HL-60/S4 treated with retinoic acid at 250 ng/mL for 4 days and 3 days (cell line): ENCODE measurements at regions not wholly inside any gene's neighbourhood (a gene's known extent, or its start where the extent isn't known, plus 50 kb on each side); places are given as distances from the start of the nearest gene placed in this dataset.

ENCODE experiments used
- in situ Hi-C: fragments of 300-500 bp; cut with MboI; formaldehyde crosslinking; loops from 2 replicates; pipeline ENCODE4 v1.7.0; 2022; ENCODE audit warnings: low sequenced_read_pairs

DNA sequence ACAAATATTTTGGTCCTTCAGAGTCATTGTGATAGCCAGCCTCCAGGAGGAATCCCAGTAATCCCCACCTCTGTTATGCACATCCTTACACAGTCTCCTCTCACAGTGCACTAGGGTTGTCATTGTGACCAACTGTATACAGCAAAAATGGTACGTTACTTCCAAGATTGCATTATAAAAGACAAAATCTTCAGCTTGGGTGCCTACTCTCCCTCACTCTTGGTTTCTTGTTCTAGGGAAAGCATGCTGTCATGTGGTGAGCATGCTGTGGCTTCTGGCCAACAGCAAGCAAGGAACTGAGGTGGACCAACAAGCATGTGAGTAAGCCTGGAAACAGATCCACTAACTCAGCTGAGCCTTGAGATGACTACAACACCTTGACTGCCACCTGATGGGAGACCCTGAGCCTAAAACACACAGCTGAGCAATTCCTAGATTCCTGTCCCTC lies 130.1 kb upstream of the DST start:
- in situ Hi-C loops, result no loop called here

DNA sequence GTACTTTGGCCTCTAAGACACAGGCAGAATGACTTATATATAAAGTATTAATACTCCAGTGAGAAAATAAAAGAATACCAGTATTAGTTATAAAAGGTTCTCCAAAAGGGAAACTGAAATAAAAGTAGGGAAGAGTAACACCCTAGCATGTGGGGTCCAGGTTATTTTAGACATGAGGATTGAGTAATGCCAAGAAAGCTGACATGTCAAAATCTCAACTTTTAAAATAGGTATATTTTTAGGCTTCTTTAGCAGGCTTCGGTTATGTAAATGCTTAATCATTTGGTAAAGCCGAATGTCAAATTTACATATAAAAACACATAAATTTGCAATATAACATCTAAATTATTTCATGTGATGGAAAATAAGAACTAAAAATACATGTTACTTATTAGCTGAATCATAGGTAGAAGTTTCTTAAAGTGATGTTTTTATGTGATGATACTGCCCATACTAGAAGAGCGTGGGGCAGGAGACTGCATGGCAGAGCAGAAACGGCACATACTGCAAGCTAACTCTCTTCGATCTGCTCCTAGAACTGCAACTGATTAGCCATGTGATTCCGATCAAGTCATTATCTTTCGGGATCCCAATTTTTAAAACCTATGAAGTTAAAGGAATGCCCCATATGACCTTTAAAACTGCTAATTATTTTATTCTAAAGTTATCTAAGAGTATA lies 129.4 kb upstream of the DST start:
- in situ Hi-C loops, result no loop called here

DNA sequence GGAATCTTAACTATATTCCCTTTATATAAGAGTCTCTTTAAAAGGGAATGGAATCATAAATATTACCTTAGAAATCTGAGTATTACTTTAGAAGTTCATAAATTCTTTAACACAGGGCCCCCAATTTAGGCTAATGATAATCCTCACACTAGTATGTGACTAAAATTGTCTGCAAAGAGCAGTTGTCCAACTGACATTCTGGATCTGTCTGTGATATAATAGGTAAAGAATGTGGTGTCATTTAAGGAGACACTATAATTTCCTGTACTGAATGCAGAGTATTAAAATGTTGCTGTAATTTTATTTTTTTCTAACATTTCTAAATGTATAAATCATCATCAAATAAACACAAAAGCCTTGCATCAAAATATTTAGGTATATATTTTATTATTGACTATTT lies 128.5 kb upstream of the DST start:
- in situ Hi-C loops, result no loop called here

DNA sequence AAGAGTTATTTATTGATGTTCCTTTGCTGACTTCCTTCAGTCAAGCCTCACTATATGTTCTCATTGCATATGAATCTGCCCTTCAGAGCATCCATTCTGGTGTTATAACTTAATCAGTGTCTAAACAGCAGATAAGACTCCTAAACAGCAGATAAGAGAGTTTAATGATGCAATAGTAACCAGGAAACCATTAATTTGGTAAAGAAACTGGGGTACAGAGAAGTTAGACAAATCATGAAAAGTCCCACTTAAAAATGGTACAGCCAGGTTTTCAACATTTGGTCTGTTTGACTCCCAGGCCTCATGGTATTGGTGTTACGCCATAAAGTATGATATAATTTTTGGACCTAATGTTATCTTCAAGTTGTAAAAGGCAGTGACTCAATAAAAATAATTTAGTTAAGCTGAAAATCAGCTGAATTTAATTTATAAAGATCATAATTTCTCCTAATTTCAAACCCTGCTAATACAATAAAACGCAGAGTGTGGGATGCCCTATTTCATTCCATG lies 127.4 kb upstream of the DST start:
- in situ Hi-C loops, result no loop called here

DNA sequence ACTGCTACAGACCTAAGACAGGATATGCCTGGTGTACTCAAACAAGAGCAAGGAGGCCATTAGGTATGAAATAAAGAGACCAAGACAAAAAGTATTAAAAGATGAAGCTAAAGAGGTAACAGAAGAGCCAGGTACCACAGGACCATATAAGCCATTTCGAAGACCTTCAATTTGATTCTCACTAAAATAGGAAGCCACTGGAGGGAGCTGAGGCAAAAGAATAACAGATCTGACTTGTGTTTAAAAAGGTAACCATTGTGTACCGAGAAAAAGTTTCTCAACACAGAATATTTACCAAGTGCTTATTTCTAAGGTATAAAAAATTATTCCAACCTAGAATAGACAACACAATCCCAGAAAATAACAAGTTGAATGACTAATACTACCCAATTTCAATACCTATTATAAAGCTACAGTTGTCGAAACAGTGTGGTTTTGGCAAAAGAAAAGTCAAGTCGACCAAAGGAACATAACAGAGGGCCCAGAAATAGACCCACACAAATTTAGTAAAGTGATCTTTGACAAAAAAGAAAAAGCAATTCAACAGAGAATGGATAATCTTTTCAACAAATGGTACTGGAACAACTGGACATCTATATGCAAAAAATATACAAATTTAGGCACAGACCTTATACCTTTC lies 125.3 kb upstream of the DST start:
- in situ Hi-C loops, result no loop called here

DNA sequence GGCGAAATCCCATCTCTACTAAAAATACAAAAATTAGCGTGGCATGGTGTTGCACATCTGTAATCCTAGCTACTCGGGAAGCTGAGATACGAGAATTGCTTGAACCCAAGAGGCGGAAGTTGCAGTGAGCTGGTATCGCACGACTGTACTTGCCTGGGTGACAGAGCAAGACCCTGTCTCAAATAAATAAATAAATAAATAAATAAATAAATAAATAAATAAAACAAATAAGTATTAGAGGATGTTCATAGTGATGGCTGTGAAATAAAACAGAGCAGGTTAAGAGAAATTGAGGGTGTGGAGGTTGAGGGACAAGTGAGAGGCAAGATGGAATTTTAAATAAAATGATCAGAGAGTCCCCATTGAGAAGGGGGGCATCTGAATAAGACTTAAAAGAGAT lies 124.7 kb upstream of the DST start:
- in situ Hi-C loops, result no loop called here

- in situ Hi-C loops, result no loop called here
Measured at GRCh38 chr6:56766806-56767178, 124.1 kb upstream of the DST start.

DNA sequence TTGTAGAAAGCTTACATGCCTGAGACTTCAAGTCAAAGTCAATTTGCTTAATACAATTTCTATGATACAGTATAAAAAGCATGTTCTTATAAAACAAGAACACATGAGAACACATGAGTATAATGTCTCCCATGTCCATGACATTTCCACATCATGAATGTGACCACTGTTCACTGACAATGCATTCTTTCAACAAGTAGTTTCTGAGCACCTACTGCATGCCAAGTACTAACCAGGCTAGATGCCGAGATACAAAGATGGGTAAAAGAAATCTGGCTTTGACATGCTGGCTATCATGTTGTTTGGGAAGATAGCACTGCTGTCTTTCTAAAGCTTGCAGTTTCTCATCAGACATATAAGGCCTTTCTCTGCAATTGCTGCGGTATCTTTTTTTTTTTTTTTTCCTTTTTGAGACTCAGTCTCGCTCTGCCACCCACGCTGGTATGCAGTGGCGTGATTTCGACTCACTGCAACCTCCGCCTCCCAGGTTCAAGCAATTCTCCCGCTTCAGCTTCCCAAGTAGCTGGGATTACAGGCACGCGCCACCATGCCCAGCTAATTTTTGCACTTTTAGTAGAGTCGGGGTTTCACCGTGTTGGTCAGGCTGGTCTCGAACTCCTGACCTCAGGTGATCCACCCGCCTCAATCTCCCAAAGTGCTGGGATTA lies 123.6 kb upstream of the DST start:
- in situ Hi-C loops, result no loop called here

- in situ Hi-C loops, result no loop called here
Measured at GRCh38 chr6:56765494-56765893, 122.8 kb upstream of the DST start.

- in situ Hi-C loops, result no loop called here
Measured at GRCh38 chr6:56764081-56764566, 121.4 kb upstream of the DST start.

- in situ Hi-C loops, result no loop called here
Measured at GRCh38 chr6:56761651-56762050, 119.0 kb upstream of the DST start.

- in situ Hi-C loops, result no loop called here
Measured at GRCh38 chr6:56760842-56761241, 118.2 kb upstream of the DST start.

DNA sequence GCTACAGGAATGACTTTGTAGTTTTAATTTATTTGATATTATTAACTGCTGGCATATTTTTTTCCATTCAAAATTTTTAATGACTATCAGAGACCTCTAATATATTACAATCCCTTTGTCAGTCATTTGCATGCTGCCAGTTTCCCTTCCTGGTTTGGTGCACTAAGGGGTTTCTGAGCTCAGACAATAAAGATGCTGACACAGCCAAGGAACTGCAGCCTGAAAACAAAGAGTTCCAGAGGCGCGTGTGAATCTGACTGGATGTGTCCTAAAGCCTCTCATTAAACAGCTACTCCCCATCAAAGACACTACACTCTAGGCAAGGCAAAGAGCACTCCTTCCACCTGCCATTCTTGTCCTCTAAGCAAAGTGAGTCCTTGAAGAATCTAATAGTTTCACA lies 116.8 kb upstream of the DST start:
- in situ Hi-C loops, result no loop called here

DNA sequence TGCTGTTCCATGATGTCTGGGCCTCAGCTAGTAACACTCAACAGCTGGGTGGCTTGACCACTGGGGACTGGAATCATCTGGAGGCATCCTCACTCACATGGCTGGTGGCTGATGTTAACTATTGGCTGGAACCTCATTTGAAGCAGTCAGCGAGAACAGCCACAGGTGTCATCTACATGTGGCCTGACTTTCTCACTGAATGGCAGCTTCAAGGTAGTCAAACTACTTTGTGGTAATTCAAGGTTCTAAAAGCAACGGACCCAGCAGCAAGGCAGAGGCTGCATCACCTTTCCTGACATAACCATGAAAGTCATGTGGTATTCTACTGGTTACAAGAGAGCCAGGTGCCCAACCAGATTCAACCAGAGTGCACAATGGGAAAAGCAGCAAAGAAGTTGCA lies 115.9 kb upstream of the DST start:
- in situ Hi-C loops, result no loop called here

DNA sequence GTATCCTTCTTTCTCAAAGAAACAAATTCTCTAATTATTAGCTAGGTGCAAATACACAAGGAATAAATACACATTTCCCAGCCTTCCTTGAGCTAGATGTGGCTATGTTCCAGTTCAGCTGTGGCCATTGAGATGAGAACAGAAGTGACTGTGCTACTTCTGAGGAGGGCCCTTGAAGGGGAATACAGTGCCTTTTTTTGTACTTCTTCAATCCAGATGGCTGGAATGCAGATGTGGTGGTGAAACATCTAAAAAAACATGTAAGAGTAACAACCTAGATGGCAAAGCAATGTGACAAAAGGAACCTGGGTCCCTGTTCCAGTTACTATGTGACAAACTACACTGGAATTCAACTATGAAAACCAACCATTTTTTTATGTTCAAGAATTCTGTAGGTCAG lies 115.4 kb upstream of the DST start:
- in situ Hi-C loops, result no loop called here

- in situ Hi-C loops, result no loop called here
Measured at GRCh38 chr6:56757588-56757984, 114.9 kb upstream of the DST start.

DNA sequence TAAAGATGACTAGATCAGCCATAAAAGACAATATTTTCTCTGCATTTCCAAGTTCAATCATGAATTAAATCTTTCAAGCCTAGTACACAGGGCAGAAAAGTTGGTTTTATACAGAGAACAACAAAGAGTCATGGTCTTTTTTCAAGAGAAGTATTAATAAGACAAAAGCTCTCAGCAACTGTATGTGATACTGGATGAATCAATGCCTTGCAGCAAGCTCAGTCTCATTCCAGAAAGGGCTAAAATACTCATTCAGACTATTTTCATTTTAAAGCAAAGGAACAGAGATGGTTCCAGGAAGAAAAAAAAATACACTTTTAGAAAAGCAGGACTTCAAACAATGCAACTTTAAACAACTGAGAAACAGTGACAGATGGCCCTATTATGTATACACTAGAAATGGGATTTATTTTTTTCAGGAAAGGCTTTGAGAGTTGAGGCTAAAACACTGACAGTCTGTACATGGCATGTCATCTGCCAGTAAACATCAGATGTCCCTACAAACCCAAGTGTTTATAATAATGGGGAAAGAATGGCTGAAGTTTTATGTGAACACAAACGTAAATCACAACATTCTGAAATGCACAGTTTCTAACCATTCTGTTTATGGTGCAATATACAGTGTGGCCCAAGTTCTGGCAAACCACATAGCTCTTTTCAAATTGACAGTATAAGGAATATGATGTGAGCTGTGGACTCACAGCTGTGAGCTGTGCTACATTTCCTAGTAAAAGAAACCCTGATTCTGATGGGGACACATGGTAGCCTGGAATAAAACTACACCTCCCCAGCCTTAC lies 114.3 kb upstream of the DST start:
- in situ Hi-C loops, result no loop called here

- in situ Hi-C loops, result no loop called here
Measured at GRCh38 chr6:56756219-56756789, 113.6 kb upstream of the DST start.

GRCh38 chr6:56755040-56755439 lies 112.4 kb upstream of the DST start:
- in situ Hi-C loops, result no loop called here

DNA sequence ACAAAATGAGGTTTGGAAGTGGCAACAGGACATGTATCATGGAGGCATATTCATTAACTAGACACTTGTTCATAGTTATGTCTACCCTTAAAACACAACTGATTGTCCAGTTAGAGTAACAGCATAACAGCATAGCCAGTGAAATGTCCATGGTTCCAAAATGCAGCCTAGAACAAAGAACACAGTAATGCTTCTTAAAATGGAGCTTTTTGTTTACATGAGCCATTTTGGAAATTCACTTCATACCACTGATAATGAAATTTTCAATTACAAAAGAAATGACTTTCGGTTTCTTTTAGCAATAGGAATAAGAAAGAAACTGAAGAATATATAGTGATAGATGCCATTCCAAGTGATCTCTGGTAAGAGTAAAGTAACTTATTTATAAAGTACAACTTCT lies 111.1 kb upstream of the DST start:
- in situ Hi-C loops, result no loop called here

GRCh38 chr6:56752534-56752933 lies 109.8 kb upstream of the DST start:
- in situ Hi-C loops, result no loop called here
